Hepatocyte (in vitro differentiated cells): ENCODE measurements at regions not wholly inside any gene's neighbourhood (a gene's known extent, or its start where the extent isn't known, plus 50 kb on each side); places are given as distances from the start of the nearest gene placed in this dataset.

ENCODE experiments used
- DNase-seq: peaks from one replicate; pipeline ENCODE4 v3.0.0-alpha.2; 2016; ENCODE audit warnings: low spot score
- H2AFZ ChIP-seq: fragments of 200-600 bp; sonication (generic); 2 replicates; pipeline ENCODE4 v1.6.0; 2016; ENCODE audit warnings: antibody characterized with exemption, mild to moderate bottlenecking
- H3K27ac ChIP-seq: fragments of 200-600 bp; sonication (generic); 2 replicates; pipeline ENCODE4 v1.5.1; 2016; ENCODE audit warnings: mild to moderate bottlenecking
- H3K27me3 ChIP-seq: fragments of 200-600 bp; sonication (generic); 2 replicates; pipeline ENCODE4 v1.6.1; 2016
- H3K36me3 ChIP-seq: fragments of 200-600 bp; sonication (generic); replicated peaks from 2 replicates; pipeline ENCODE4 v1.5.1; 2016; ENCODE audit warnings: low read depth; ENCODE audit not compliant: insufficient read depth
- H3K4me1 ChIP-seq: fragments of 200-600 bp; sonication (generic); 2 replicates; pipeline ENCODE4 v1.5.1; 2016; ENCODE audit warnings: mild to moderate bottlenecking, moderate library complexity; ENCODE audit not compliant: insufficient read depth
- H3K4me2 ChIP-seq: fragments of 200-600 bp; sonication (generic); 2 replicates; pipeline ENCODE4 v1.6.0; 2016
- H3K4me3 ChIP-seq: fragments of 200-600 bp; sonication (generic); 2 replicates; pipeline ENCODE4 v1.5.1; 2016; ENCODE audit warnings: mild to moderate bottlenecking
- H3K79me2 ChIP-seq: fragments of 200-600 bp; sonication (generic); 2 replicates; pipeline ENCODE4 v1.6.0; 2017; ENCODE audit warnings: mild to moderate bottlenecking
- H3K9me2 ChIP-seq: fragments of 200-600 bp; sonication (generic); replicated peaks from 2 replicates; pipeline ENCODE4 v1.6.0; 2017; ENCODE audit warnings: mild to moderate bottlenecking; ENCODE audit not compliant: insufficient read depth
- H3K9me3 ChIP-seq: fragments of 200-600 bp; sonication (generic); 2 replicates; pipeline ENCODE4 v1.5.1; 2016; ENCODE audit warnings: low read depth, mild to moderate bottlenecking
- H4K20me1 ChIP-seq: fragments of 200-600 bp; sonication (generic); 2 replicates; pipeline ENCODE4 v1.6.0; 2016; ENCODE audit warnings: mild to moderate bottlenecking; ENCODE audit not compliant: insufficient read depth, poor library complexity, severe bottlenecking
- CTCF ChIP-seq: fragments of 200-600 bp; sonication (generic); IDR thresholded peaks from 2 replicates; pipeline ENCODE4 v1.5.1; 2016; ENCODE audit warnings: antibody characterized with exemption, mild to moderate bottlenecking; ENCODE audit not compliant: poor library complexity
- EZH2 ChIP-seq: fragments of 200-600 bp; sonication (generic); IDR thresholded peaks from 2 replicates; pipeline ENCODE4 v1.6.1; 2016; ENCODE audit warnings: antibody characterized with exemption, mild to moderate bottlenecking, borderline replicate concordance
- EZH2phosphoT487 ChIP-seq: fragments of 200-600 bp; sonication (generic); IDR thresholded peaks from one replicate; pipeline ENCODE4 v1.6.1; 2018; ENCODE audit warnings: antibody characterized with exemption, mild to moderate bottlenecking, low read depth, moderate library complexity; ENCODE audit not compliant: unreplicated experiment, severe bottlenecking
- WGBS: methylation state at CpG from one replicate; pipeline ENCODE4 v1.1.6; 2016; ENCODE audit warnings: low lambda C conversion rate; ENCODE audit errors: missing lambda C conversion rate; 5-methylcytosine and 5-hydroxymethylcytosine counted together

- Histone ChIP-seq H3K4me1 (no peaks in the 10 kb centered on the region), H4K20me1 (no peaks in the 10 kb centered on the region), H3K9me3 (no peaks in the 10 kb centered on the region), H2AFZ (no peak overlapping the region), H3K27ac (no peak overlapping the region), H3K4me3 (no peak overlapping the region), H3K4me2 (no peak overlapping the region), H3K79me2 (no peaks in the 10 kb centered on the region), H3K36me3 (no peaks in the 10 kb centered on the region), H3K27me3 (no peaks in the 10 kb centered on the region), H3K9me2 (no peaks in the 10 kb centered on the region)
- 75% methylated on average over 24 of the region's 24 CpGs for WGBS
- TF ChIP-seq EZH2 (no peak), CTCF (no peak), EZH2phosphoT487 (no peak)
- DNase-seq = no peak
These were observed 686.6 kb downstream of the BRD1 start for GRCh38 chr22:49140911-49141665.

- no peak overlapping the region for H3K4me3 ChIP-seq
- H3K9me3 ChIP-seq = no peaks in the 10 kb centered on the region
- H3K36me3 ChIP-seq = no peaks in the 10 kb centered on the region
- no peaks in the 10 kb centered on the region for H3K9me2 ChIP-seq
- no peak overlapping the region for H3K27ac ChIP-seq
- no peaks in the 10 kb centered on the region for H3K79me2 ChIP-seq
- H4K20me1 ChIP-seq = no peaks in the 10 kb centered on the region
- WGBS = 87% methylated on average over 15 of the region's 15 CpGs
- TF ChIP-seq EZH2phosphoT487 = no peak
- TF ChIP-seq CTCF = no peak
- TF ChIP-seq EZH2 = no peak
- H3K4me1 ChIP-seq = no peaks in the 10 kb centered on the region
- no peak overlapping the region for H2AFZ ChIP-seq
- no peaks in the 10 kb centered on the region for H3K27me3 ChIP-seq
- H3K4me2 ChIP-seq = no peak overlapping the region
- no peak for DNase-seq
These were observed 688.1 kb downstream of the BRD1 start for GRCh38 chr22:49139492-49140151.

GRCh38 chr22:49138250-49138790 is 689.4 kb downstream of the BRD1 start:
- no peaks in the 10 kb centered on the region for H3K36me3 ChIP-seq
- H3K4me3 ChIP-seq = no peak overlapping the region
- H2AFZ ChIP-seq = no peak overlapping the region
- no peak for DNase-seq
- TF ChIP-seq CTCF (no peak), EZH2 (no peak), EZH2phosphoT487 (no peak)
- H3K4me2 ChIP-seq = no peak overlapping the region
- no peaks in the 10 kb centered on the region for H3K9me3 ChIP-seq
- no peaks in the 10 kb centered on the region for H3K79me2 ChIP-seq
- no peaks in the 10 kb centered on the region for H3K27me3 ChIP-seq
- WGBS = 100% methylated on average over 1 of the region's 1 CpG
- no peaks in the 10 kb centered on the region for H4K20me1 ChIP-seq
- no peak overlapping the region for H3K27ac ChIP-seq
- no peaks in the 10 kb centered on the region for H3K9me2 ChIP-seq
- H3K4me1 ChIP-seq = no peaks in the 10 kb centered on the region
